Chondrocyte (in vitro differentiated cells): ENCODE measurements at regions not wholly inside any gene's neighbourhood (a gene's known extent, or its start where the extent isn't known, plus 50 kb on each side); places are given as distances from the start of the nearest gene placed in this dataset.

Experiments used
- DNase-seq: peaks from one replicate; pipeline ENCODE4 v3.0.0; 2021; ENCODE audit warnings: mixed read lengths, low spot score
- H3K27ac Mint-ChIP-seq: one replicate; pipeline ENCODE4 v1.8.0; 2021; ENCODE audit warnings: mild to moderate bottlenecking, moderate library complexity, mixed read lengths; ENCODE audit not compliant: unreplicated experiment
- H3K27me3 Mint-ChIP-seq: 2 replicates; pipeline ENCODE4 v1.8.0; 2021; ENCODE audit warnings: low read depth, mixed read lengths
- H3K36me3 Mint-ChIP-seq: 2 replicates; pipeline ENCODE4 v1.8.0; 2021; ENCODE audit warnings: low read depth, mixed read lengths
- H3K4me1 Mint-ChIP-seq: 2 replicates; pipeline ENCODE4 v1.8.0; 2021; ENCODE audit warnings: low read depth, mild to moderate bottlenecking, mixed read lengths
- H3K4me3 Mint-ChIP-seq: one replicate; pipeline ENCODE4 v1.8.0; 2021; ENCODE audit warnings: mild to moderate bottlenecking, moderate library complexity, mixed read lengths; ENCODE audit not compliant: unreplicated experiment
- H3K9me3 Mint-ChIP-seq: 2 replicates; pipeline ENCODE4 v1.8.0; 2021; ENCODE audit warnings: low read depth, mixed read lengths
- CTCF ChIP-seq: fragments of 200-600 bp; sonication (generic); IDR thresholded peaks from 2 replicates; pipeline ENCODE4 v1.5.0; 2021; ENCODE audit warnings: antibody characterized with exemption, mild to moderate bottlenecking, moderate library complexity

DNA sequence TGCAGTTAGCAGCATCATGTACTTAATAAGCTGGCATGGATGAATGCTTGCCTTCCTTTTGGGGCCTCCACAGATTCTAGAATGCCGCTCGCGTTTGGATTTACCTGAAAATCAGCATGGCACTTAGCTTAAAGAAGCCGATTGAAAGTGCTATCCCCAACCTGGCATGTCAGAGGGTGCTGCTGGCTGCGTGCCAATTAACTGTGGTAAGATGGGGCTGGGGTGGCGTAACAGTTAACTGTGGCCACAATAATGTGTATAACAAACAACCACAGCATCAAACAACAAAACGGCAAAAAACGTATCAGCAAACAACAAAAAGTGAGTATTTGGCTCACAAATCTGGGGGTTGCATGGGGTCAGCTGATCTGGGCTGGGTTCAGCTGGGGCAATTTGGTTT, 70.5 kb downstream of the CBLL2 start:
- H3K36me3 Mint-ChIP-seq: no peaks in the 10 kb centered on the region
- peaks cover 10% of the 10 kb centered on the region for H3K4me1 Mint-ChIP-seq
- DNase-seq: no peak
- no peak overlapping the region for H3K27ac Mint-ChIP-seq
- no peak overlapping the region for H3K4me3 Mint-ChIP-seq
- H3K27me3 Mint-ChIP-seq: no peaks in the 10 kb centered on the region
- H3K9me3 Mint-ChIP-seq: no peaks in the 10 kb centered on the region
- no peak for TF ChIP-seq CTCF

DNA sequence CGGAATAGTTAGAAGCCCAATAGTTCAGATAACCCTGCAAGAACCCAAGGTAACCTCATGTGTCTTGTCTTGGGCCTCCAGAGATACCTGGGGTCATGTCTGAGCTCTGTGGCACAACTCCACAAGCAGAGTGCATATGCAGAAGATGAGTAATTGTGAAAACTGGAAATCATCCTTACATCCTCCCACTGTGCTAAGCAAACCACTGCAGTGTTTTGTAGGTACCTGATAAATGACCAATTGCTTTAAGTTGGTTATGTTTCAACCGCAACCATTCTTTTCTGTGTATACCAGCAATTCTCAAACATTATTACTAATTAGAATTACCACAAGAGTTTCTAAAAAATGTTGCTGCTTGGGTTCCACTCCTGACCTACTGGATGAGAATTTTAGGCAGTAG, 73.2 kb downstream of the CBLL2 start:
- H3K4me3 Mint-ChIP-seq: no peak overlapping the region
- H3K9me3 Mint-ChIP-seq: no peaks in the 10 kb centered on the region
- no peak for DNase-seq
- H3K27ac Mint-ChIP-seq: no peak overlapping the region
- TF ChIP-seq CTCF: no peak
- H3K36me3 Mint-ChIP-seq: no peaks in the 10 kb centered on the region
- H3K4me1 Mint-ChIP-seq: no peaks in the 10 kb centered on the region
- H3K27me3 Mint-ChIP-seq: no peaks in the 10 kb centered on the region

GRCh38 chrX:22347491-22347890, 74.8 kb downstream of the CBLL2 start:
- no peak for TF ChIP-seq CTCF
- DNase-seq: no peak
- H3K27ac Mint-ChIP-seq: no peak overlapping the region
- no peaks in the 10 kb centered on the region for H3K36me3 Mint-ChIP-seq
- H3K4me3 Mint-ChIP-seq: no peak overlapping the region
- H3K9me3 Mint-ChIP-seq: no peaks in the 10 kb centered on the region
- peaks cover 4% of the 10 kb centered on the region for H3K4me1 Mint-ChIP-seq
- H3K27me3 Mint-ChIP-seq: no peaks in the 10 kb centered on the region

DNA sequence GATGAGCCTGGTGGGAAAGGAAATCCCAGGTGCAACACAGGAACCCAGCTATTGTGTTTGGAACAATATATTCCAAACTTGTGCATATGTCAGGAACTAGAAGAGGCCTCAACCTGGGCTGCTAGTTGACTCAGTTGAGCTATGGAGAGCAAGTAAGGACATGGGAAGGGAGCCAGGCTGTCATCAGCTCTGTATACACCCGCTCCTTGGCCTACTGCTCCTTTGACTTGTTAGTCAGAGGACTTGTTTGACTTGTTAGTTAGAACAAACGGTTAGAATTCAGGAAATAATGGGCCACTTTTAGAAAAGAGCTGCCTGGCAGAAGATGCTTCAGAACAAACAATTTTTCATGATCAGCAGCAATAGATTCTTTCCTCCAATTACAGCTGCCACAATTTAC, 76.4 kb downstream of the CBLL2 start:
- Mint-ChIP-seq H3K27ac (no peak overlapping the region), H3K36me3 (no peaks in the 10 kb centered on the region), H3K9me3 (no peaks in the 10 kb centered on the region)

DNA sequence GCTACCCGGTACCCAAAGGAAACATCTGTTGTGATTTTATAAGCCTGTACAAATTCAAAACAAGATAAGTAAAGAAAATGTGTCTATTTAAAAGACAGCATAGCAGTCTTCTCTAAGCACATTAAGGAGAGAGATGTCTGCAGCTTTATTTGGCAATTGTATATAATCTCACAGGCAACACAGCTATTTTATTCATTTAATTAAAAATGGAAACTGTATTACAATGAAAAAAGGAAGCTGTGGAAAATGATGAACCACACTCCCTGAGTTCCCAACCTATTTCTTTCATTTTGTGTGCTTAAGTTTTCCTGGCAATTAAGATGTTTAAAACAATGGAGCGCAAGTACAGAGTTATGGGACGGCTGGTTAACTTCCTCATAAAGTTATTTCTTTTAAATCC, 78.4 kb downstream of the CBLL2 start:
- DNase-seq: no peak
- no peaks in the 10 kb centered on the region for H3K9me3 Mint-ChIP-seq
- no peak overlapping the region for H3K27ac Mint-ChIP-seq
- no peaks in the 10 kb centered on the region for H3K27me3 Mint-ChIP-seq
- no peak overlapping the region for H3K4me3 Mint-ChIP-seq
- no peaks in the 10 kb centered on the region for H3K36me3 Mint-ChIP-seq
- TF ChIP-seq CTCF: no peak
- H3K4me1 Mint-ChIP-seq: peaks cover 4% of the 10 kb centered on the region

More for the DNA sequence above, 76.4 kb downstream of the CBLL2 start:
- Mint-ChIP-seq H3K27me3 (no peaks in the 10 kb centered on the region), H3K4me1 (peaks cover 4% of the 10 kb centered on the region), H3K4me3 (no peak overlapping the region)
- no peak for DNase-seq
- no peak for TF ChIP-seq CTCF
